ENCODE measurements at regions not wholly inside any gene's neighbourhood (a gene's known extent, or its start where the extent isn't known, plus 50 kb on each side); places are given as distances from the start of the nearest gene placed in this dataset.

DNA sequence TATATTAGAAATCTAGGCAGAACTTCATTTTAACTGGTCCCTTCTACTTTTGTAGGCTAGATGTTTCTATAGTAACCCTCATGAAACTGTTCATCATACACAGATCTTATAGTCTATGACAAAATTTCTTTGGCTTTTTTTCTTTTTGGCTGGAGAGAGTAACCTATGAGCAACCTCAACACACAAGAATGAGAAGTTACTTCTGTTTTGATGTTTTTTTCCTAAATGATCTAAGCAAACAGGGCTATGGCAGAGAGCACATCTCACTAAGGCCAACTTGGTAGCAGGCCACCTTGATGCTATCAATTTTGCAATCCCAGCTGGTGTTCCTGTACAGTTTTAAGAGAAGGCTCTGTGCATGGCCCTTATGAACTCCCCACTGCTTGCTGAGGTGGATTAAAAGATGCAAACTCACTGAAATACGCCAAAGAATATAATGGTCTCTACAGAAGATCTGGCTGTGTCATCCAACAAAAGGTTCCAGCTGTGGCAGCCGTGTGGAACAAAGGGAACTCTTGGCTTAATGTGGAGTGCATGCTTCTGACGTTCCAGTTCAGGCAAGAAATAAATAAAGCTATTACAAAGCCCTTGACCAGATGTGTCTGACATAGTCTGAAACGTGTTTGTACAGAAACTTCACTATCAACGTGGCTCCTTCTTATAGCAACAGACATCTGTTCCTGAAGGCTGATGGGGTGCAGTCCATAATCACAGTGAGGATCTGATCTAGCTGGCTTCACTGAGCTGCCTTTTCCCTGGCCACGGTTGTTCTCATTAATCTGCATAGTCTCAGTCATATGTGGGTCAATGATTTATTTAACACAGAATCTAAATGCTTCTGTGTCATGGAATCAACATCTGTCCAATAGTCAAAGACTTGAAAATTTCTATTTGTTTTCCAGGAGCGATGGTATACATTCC, 481.1 kb downstream of the BMP2 start:
- no peak for DNase-seq (ENCODE audit: low read depth, low spot score)

DNA sequence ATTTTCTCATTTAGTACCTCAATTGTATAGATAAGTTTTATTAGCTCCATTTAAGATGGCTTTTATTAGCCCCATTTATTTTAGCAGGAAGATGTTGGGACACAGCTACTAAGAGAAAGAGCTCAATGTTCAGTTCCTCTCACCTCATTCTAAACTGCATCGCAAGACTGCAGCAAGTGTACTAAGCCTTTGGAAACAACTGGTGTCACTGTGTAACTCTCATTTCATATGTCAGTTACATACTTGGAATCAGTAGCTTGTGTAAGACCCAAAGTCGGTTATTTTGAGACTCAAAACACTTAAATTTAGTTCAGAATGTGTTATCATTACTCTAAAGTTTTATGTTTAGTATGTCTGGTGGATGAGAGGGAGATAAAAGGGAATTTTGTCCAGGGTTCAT, 482.9 kb downstream of the BMP2 start:
- no peak for DNase-seq (ENCODE audit: low read depth, low spot score)

DNA sequence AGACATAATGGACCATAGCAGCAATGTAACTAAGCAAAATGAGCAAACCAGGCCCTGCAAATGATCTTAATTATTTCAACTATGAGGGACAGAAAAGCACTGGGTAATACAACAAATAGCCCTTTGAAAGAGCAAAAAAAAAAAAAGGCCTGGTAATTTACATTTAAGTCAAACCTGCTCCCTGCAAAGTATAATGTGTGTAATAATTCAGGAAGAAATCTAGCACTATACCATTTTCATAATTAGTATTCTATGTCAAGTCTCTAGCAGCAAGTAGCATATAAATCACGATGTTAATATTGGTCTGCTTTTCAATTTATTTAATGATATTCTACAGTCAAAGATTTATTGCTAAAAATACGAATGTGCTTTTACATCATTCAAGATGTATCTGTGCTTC, 489.6 kb downstream of the BMP2 start:
- DNase-seq (ENCODE audit: low read depth, low spot score) = no peak

GRCh38 chr20:7257692-7258466, 490.4 kb downstream of the BMP2 start:
- no peak for DNase-seq (ENCODE audit: low read depth, low spot score)

GRCh38 chr20:7262803-7263202, 495.3 kb downstream of the BMP2 start:
- DNase-seq (ENCODE audit: low read depth, low spot score) = no peak

- no peak for DNase-seq (ENCODE audit: low read depth, low spot score)
Measured at GRCh38 chr20:7264137-7264536, 496.7 kb downstream of the BMP2 start.

- no peak for DNase-seq (ENCODE audit: low read depth, low spot score)
Measured at GRCh38 chr20:7269452-7269851, 502.0 kb downstream of the BMP2 start.

DNA sequence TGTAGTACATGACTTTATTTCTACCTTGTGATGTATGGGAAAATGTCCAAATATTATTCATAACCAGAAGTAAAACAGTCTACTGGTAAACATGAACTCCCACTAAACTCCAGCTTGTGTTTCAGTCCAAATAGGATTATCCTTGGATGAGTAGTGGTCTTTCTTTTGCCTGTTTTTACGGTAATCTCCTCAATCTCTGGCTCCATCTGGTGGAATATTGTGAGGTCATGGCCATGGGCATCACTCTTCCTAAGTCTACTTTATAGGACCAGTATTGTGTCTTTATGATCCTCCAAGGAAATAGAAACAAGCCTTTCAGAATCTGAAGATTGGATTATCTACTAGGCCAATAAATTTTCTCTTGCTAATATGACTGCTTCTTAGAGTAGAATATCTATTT, 505.0 kb downstream of the BMP2 start:
- DNase-seq (ENCODE audit: low read depth, low spot score) = no peak

DNA sequence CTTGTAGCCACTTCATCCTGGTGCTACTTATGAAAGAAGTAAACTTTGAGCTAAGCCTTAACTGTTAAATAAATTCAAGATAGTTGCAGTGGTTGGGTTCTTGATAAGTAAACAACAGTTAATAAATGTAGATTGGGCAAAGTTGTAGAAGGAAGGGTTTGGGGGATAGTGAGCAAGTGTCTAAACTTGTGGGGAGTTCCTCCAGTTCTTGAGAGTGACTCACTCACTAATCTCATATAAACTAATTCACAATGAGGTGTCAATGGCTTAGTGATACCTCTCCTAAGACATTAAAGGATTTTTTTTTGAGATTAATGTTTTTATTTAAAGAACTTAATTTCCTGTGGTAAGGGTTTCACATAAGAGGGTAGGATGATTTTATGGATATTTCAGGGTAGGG, 507.4 kb downstream of the BMP2 start:
- DNase-seq (ENCODE audit: low read depth, low spot score) = no peak

- DNase-seq (ENCODE audit: low read depth, low spot score) = no peak
Measured at GRCh38 chr20:7275645-7276237, 508.3 kb downstream of the BMP2 start.

- peak; percentile 46 for DNase-seq (ENCODE audit: low read depth, low spot score)
Measured at GRCh38 chr20:7285918-7286556, 518.6 kb downstream of the BMP2 start.

- no peak for DNase-seq (ENCODE audit: low read depth, low spot score)
Measured at GRCh38 chr20:7291323-7291943, 523.9 kb downstream of the BMP2 start.

DNA sequence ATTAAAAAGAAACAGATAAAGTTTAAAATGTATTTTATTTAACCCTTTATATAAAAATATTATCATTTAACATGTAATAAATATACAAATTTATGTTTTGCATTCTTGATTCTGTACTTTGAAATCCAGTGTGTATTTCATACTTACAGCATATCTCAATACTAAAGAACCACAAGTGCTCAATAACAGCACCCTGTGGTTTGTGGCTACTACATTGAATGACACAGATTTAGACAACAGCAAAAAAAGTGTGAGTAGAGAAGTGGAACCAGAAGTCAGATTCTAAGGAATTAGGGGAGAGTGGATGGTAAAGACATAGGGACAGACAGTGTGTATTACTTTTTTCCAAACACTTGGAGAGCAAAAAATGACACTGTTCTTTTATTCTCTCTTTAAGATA, 524.5 kb downstream of the BMP2 start:
- no peak for DNase-seq (ENCODE audit: low read depth, low spot score)

DNA sequence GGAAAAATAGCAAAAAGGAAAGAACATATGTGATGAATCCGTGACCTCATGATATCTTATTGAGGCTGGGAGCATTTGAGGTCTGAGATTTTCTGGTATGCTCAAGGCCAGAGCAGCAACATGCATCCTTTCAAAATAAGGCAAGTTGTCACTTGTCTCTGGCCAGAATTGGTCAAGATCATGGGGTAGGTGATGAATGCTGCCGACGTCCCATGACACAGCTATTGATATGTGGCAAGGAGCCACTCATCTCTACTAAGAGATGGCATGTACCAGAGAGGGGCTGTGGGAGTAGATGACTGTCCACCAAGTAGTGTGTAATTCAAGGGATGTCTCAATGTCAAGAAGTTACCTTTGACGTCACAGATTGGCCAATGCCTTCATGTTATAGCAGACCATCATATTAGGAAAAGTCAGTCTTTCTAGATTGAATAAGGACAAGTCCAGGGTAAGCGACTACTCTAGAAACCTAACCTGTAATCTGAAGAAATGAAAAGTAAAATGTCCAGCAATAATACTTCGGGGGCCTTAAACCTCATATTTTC, 527.4 kb downstream of the BMP2 start:
- no peak for DNase-seq (ENCODE audit: low read depth, low spot score)

GRCh38 chr20:7301807-7302206, 534.3 kb downstream of the BMP2 start:
- DNase-seq (ENCODE audit: low read depth, low spot score) = no peak

GRCh38 chr20:7302250-7302649, 534.8 kb downstream of the BMP2 start:
- no peak for DNase-seq (ENCODE audit: low read depth, low spot score)

DNA sequence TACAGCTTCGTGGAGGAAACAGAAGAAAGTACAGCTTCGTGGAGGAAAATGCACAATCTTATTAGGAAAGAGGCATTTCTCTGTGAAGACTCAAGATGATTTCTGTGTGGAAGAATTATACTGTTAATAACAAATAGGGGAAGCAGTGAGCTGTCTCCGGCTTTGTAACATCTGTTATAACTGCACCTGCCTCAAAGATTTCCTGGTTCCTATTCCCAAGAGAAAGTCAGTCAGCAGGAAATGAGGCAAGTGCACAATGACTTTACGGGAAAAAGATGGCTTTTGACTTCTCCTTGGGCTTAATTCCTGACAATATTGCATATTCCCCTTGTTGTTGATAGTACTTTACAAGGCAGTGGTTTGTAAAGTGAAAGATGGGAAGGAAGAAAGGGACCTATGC, 538.5 kb downstream of the BMP2 start:
- no peak for DNase-seq (ENCODE audit: low read depth, low spot score)

- DNase-seq (ENCODE audit: low read depth, low spot score) = no peak
Measured at GRCh38 chr20:7308163-7308562, 540.7 kb downstream of the BMP2 start.

DNA sequence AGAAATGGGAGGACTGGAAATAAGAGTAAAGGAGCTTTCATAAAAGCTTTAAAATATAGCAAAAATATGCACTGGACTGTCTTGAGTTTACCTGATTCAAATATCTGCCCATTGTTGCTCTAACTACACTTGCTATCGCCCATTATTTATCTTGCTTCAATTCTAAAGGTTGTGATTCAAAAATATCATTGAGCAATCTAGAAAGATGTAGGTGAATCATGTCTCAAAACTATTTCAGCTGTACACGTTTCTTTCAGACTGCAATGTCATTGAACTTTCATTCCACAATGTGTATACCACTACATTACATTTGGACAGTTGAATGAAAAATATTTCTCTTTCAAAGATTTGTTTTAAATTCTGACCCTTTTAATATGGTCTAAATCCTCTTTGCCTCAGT, 545.6 kb downstream of the BMP2 start:
- DNase-seq (ENCODE audit: low read depth, low spot score) = no peak

DNA sequence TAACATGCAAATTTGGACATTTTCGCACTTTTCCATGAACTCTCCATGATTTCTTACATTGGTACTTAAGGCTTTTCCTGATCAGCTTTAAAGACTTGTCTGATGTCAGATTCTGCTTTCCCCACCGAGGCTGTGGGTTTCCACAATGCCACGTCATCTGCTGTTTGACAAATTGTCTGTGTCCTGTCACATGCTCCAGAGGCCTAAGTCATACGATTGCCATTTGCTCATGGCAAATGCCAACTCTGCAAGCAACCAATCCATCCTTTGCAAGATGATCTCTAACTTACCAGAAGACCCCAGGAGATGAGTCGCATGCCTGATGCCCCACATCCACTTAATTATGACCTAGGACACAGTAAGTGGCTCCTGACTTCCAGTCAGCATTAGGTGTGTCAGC, 556.5 kb downstream of the BMP2 start:
- no peak for DNase-seq (ENCODE audit: low read depth, low spot score)

- no peak for DNase-seq (ENCODE audit: low read depth, low spot score)
Measured at GRCh38 chr20:7327810-7328209, 560.3 kb downstream of the BMP2 start.
